ENCODE measurements at regions not wholly inside any gene's neighbourhood (a gene's known extent, or its start where the extent isn't known, plus 50 kb on each side); places are given as distances from the start of the nearest gene placed in this dataset.

- CTCF ChIA-PET: no interaction called here
- DNase-seq (ENCODE audit: extremely low spot score): no peak
- TF ChIP-seq SUZ12 (IDR thresholded peaks at IDR 0.05): no peak
- no peak for TF ChIP-seq FOXM1 (IDR thresholded peaks at IDR 0.05; ENCODE audit: borderline replicate concordance)
- TF ChIP-seq PKNOX1 (IDR thresholded peaks at IDR 0.05): no peak
- POLR2A ChIA-PET: no interaction called here
These were observed 88.6 kb upstream of the MAFB start for GRCh38 chr20:40777653-40778052.

- TF ChIP-seq L3MBTL2 (conservative IDR thresholded peaks at IDR 0.05) (no peak), HDGF (IDR thresholded peaks at IDR 0.05; ENCODE audit: borderline replicate concordance) (no peak), NFRKB (IDR thresholded peaks at IDR 0.05) (no peak), FOXK2 (IDR thresholded peaks at IDR 0.05) (no peak), CTBP1 (IDR thresholded peaks at IDR 0.05; ENCODE audit: borderline replicate concordance) (no peak), TARDBP (IDR thresholded peaks at IDR 0.05) (no peak), PKNOX1 (IDR thresholded peaks at IDR 0.05) (no peak), BHLHE40 (IDR thresholded peaks at IDR 0.05; ENCODE audit: borderline replicate concordance) (no peak), SP1 (IDR thresholded peaks at IDR 0.05) (no peak), LEF1 (IDR thresholded peaks at IDR 0.05; ENCODE audit: borderline replicate concordance) (no peak), SUZ12 (IDR thresholded peaks at IDR 0.05) (no peak), FOXA1 (IDR thresholded peaks at IDR 0.05) (no peak), ARNT (IDR thresholded peaks at IDR 0.05) (no peak)
- CTCF ChIA-PET: interaction anchor here (0.7 to 1.0 kb wide), 3 partner anchors 18 to 25 kb away, joined by 3 to 4 read pairs (median 3); no protein-coding TSS in a partner anchor
- POLR2A ChIA-PET: no interaction called here
- DNase-seq (ENCODE audit: extremely low spot score): no peak
These were observed 90.0 kb upstream of the MAFB start for GRCh38 chr20:40778894-40779496.

GRCh38 chr20:40781327-40782042, 92.4 kb upstream of the MAFB start:
- DNase-seq (ENCODE audit: extremely low spot score): no peak
- ChIA-PET POLR2A (no interaction called here), CTCF (no interaction called here)
- no peak for TF ChIP-seq L3MBTL2 (conservative IDR thresholded peaks at IDR 0.05)
- TF ChIP-seq PKNOX1 (IDR thresholded peaks at IDR 0.05): no peak
- no peak for TF ChIP-seq FOXK2 (IDR thresholded peaks at IDR 0.05)
- no peak for TF ChIP-seq HDGF (IDR thresholded peaks at IDR 0.05; ENCODE audit: borderline replicate concordance)
- no peak for TF ChIP-seq ELF4 (IDR thresholded peaks at IDR 0.05)
- TF ChIP-seq NFRKB (IDR thresholded peaks at IDR 0.05): no peak
- TF ChIP-seq SUZ12 (IDR thresholded peaks at IDR 0.05): no peak
- no peak for TF ChIP-seq BHLHE40 (IDR thresholded peaks at IDR 0.05; ENCODE audit: borderline replicate concordance)
- no peak for TF ChIP-seq ZNF384 (IDR thresholded peaks at IDR 0.05)
- no peak for TF ChIP-seq SP1 (IDR thresholded peaks at IDR 0.05)
- TF ChIP-seq LEF1 (IDR thresholded peaks at IDR 0.05; ENCODE audit: borderline replicate concordance): no peak
- no peak for TF ChIP-seq TARDBP (IDR thresholded peaks at IDR 0.05)
- no peak for TF ChIP-seq FOXM1 (IDR thresholded peaks at IDR 0.05; ENCODE audit: borderline replicate concordance)
- no peak for TF ChIP-seq FOXA1 (IDR thresholded peaks at IDR 0.05)
- no peak for TF ChIP-seq CTBP1 (IDR thresholded peaks at IDR 0.05; ENCODE audit: borderline replicate concordance)
- TF ChIP-seq ARNT (IDR thresholded peaks at IDR 0.05): no peak

- ChIA-PET POLR2A (no interaction called here), CTCF (no interaction called here)
- DNase-seq (ENCODE audit: extremely low spot score): no peak
- TF ChIP-seq ZNF384 (IDR thresholded peaks at IDR 0.05) (no peak), FOXA1 (IDR thresholded peaks at IDR 0.05) (no peak), SUZ12 (IDR thresholded peaks at IDR 0.05) (no peak), ELF4 (IDR thresholded peaks at IDR 0.05) (no peak), CTBP1 (IDR thresholded peaks at IDR 0.05; ENCODE audit: borderline replicate concordance) (no peak), FOXM1 (IDR thresholded peaks at IDR 0.05; ENCODE audit: borderline replicate concordance) (no peak), HDGF (IDR thresholded peaks at IDR 0.05; ENCODE audit: borderline replicate concordance) (no peak), NFRKB (IDR thresholded peaks at IDR 0.05) (no peak), FOXK2 (IDR thresholded peaks at IDR 0.05) (no peak)
These were observed 93.0 kb upstream of the MAFB start for GRCh38 chr20:40782043-40782368.

DNA sequence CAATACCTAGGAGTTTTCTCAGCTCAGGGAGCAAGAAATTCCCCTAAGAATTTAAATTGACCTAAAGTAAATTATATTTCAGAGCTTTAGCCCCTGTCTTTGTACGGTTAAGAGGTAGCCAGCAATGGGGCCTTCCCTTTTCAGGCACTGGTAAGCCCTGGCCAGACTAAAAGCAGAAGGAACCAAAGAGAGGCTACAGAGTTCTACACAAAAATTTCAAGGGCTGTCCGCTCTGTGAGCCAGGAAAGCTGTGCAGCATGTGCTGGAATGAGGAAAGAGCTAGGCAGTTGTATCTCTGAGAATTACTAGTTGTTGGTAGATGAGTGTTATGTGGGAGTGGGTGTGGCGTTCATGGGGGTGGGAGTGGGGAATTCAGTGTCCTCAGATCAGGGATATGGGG, 96.3 kb upstream of the MAFB start:
- no peak for DNase-seq (ENCODE audit: extremely low spot score)
- TF ChIP-seq NFRKB (IDR thresholded peaks at IDR 0.05) (no peak), CTBP1 (IDR thresholded peaks at IDR 0.05; ENCODE audit: borderline replicate concordance) (no peak)
- ChIA-PET POLR2A (no interaction called here), CTCF (no interaction called here)

DNA sequence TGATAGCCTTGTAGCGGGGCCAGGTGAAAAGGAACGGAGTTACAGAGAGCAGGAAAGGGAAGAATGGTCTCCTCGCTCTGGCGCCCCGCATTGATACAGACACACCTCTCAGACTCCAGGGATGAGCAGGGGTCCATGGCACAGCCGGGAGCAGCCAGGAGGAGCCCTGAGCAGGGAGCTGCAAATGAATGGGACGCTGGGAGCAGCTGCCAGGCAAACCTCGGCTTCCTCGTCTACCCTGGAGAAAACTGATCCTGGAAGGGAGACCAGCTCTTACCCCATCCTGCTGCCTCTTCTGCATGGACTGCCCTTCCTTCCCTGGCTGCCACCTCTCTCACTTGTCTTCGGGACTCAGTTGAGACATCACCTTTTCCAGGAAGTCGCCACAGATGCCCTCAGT, 97.3 kb upstream of the MAFB start:
- TF ChIP-seq ELF4 (IDR thresholded peaks at IDR 0.05) (no peak), L3MBTL2 (conservative IDR thresholded peaks at IDR 0.05) (no peak), BHLHE40 (IDR thresholded peaks at IDR 0.05; ENCODE audit: borderline replicate concordance) (no peak), SUZ12 (IDR thresholded peaks at IDR 0.05) (no peak), FOXA1 (IDR thresholded peaks at IDR 0.05) (no peak), HDGF (IDR thresholded peaks at IDR 0.05; ENCODE audit: borderline replicate concordance) (no peak), TARDBP (IDR thresholded peaks at IDR 0.05) (no peak), FOXK2 (IDR thresholded peaks at IDR 0.05) (no peak), PKNOX1 (IDR thresholded peaks at IDR 0.05) (no peak), ARNT (IDR thresholded peaks at IDR 0.05) (no peak), ZNF384 (IDR thresholded peaks at IDR 0.05) (no peak), LEF1 (IDR thresholded peaks at IDR 0.05; ENCODE audit: borderline replicate concordance) (no peak), SP1 (IDR thresholded peaks at IDR 0.05) (no peak), NFRKB (IDR thresholded peaks at IDR 0.05) (no peak), CTBP1 (IDR thresholded peaks at IDR 0.05; ENCODE audit: borderline replicate concordance) (no peak), FOXM1 (IDR thresholded peaks at IDR 0.05; ENCODE audit: borderline replicate concordance) (no peak)
- ChIA-PET CTCF (no interaction called here), POLR2A (no interaction called here)
- no peak for DNase-seq (ENCODE audit: extremely low spot score)
